Stimulated activated CD4-positive, alpha-beta T cell treated with anti-CD3 and anti-CD28 coated beads, Interleukin-15, amount 100 ng/mL, for 24 hours (primary cell): ENCODE measurements at regions not wholly inside any gene's neighbourhood (a gene's known extent, or its start where the extent isn't known, plus 50 kb on each side); places are given as distances from the start of the nearest gene placed in this dataset.
"Not testable (repeated sequence)": the region's sequence is repeated elsewhere in the genome, so short reads cannot be mapped to it uniquely, and the experiment has no call there.

ENCODE experiments used
- DNase-seq: peaks from one replicate; pipeline ENCODE4 v3.0.0-alpha.2; 2020

GRCh38 chrX:122591546-122591945 is 592.5 kb upstream of the GRIA3 start:
- DNase-seq = no peak

GRCh38 chrX:122596998-122597397 is 587.1 kb upstream of the GRIA3 start:
- no peak for DNase-seq

- DNase-seq = no peak
Observed at GRCh38 chrX:122622795-122623194, 561.3 kb upstream of the GRIA3 start.

- DNase-seq = no peak
Observed at GRCh38 chrX:122625239-122625638, 558.8 kb upstream of the GRIA3 start.

GRCh38 chrX:122625821-122626220 is 558.3 kb upstream of the GRIA3 start:
- DNase-seq = no peak

GRCh38 chrX:122626871-122627270 is 557.2 kb upstream of the GRIA3 start:
- DNase-seq = no peak

- no peak for DNase-seq
Observed at GRCh38 chrX:122641136-122641535, 542.9 kb upstream of the GRIA3 start.

- DNase-seq = no peak
Observed at GRCh38 chrX:122641826-122642225, 542.3 kb upstream of the GRIA3 start.

- not testable (repeated sequence) for DNase-seq
Observed at GRCh38 chrX:122655256-122655655, 528.8 kb upstream of the GRIA3 start.

- no peak for DNase-seq
Observed at GRCh38 chrX:122666601-122667000, 517.5 kb upstream of the GRIA3 start.

GRCh38 chrX:122667667-122668066 is 516.4 kb upstream of the GRIA3 start:
- no peak for DNase-seq

GRCh38 chrX:122703762-122704161 is 480.3 kb upstream of the GRIA3 start:
- DNase-seq = no peak

GRCh38 chrX:122739770-122740169 is 444.3 kb upstream of the GRIA3 start:
- no peak for DNase-seq

GRCh38 chrX:122770581-122770980 is 413.5 kb upstream of the GRIA3 start:
- DNase-seq = no peak

GRCh38 chrX:122771933-122772332 is 412.1 kb upstream of the GRIA3 start:
- no peak for DNase-seq

- DNase-seq = no peak
Observed at GRCh38 chrX:122777766-122778165, 406.3 kb upstream of the GRIA3 start.

- DNase-seq = no peak
Observed at GRCh38 chrX:122783918-122784317, 400.2 kb upstream of the GRIA3 start.

GRCh38 chrX:122787231-122787630 is 396.8 kb upstream of the GRIA3 start:
- no peak for DNase-seq

- no peak for DNase-seq
Observed at GRCh38 chrX:122788216-122788615, 395.9 kb upstream of the GRIA3 start.

- DNase-seq = no peak
Observed at GRCh38 chrX:122790376-122791095, 393.5 kb upstream of the GRIA3 start.

GRCh38 chrX:122813876-122814275 is 370.2 kb upstream of the GRIA3 start:
- no peak for DNase-seq

- DNase-seq = no peak
Observed at GRCh38 chrX:122816288-122816687, 367.8 kb upstream of the GRIA3 start.

GRCh38 chrX:122817321-122817955 is 366.6 kb upstream of the GRIA3 start:
- DNase-seq = no peak

GRCh38 chrX:122818068-122818467 is 366.0 kb upstream of the GRIA3 start:
- no peak for DNase-seq

GRCh38 chrX:122833230-122833629 is 350.8 kb upstream of the GRIA3 start:
- no peak for DNase-seq
